ENCODE measurements at regions not wholly inside any gene's neighbourhood (a gene's known extent, or its start where the extent isn't known, plus 50 kb on each side); places are given as distances from the start of the nearest gene placed in this dataset.

- TF ChIP-seq HDAC6 (IDR thresholded peaks at IDR 0.05; ENCODE audit: unreplicated experiment) (no peak), TAF1 (IDR thresholded peaks at IDR 0.05; ENCODE audit: borderline replicate concordance, low read depth, low read length) (no peak), POLR2A (IDR thresholded peaks at IDR 0.05; ENCODE audit: low read depth, low read length) (no peak), REST (IDR thresholded peaks at IDR 0.05; ENCODE audit: low read depth, low read length) (no peak), SREBF2 (IDR thresholded peaks at IDR 0.05; ENCODE audit: low read length) (no peak), ESRRA (IDR thresholded peaks at IDR 0.05; ENCODE audit: low read length) (no peak), CHD2 (IDR thresholded peaks at IDR 0.05; ENCODE audit: borderline replicate concordance, low read depth, low read length) (no peak), YY1 (IDR thresholded peaks at IDR 0.05; ENCODE audit: low read depth, low read length) (no peak), RAD21 (IDR thresholded peaks at IDR 0.05; ENCODE audit: insufficient read depth, low read depth, low read length) (no peak), EZH2 (IDR thresholded peaks at IDR 0.05; ENCODE audit: borderline replicate concordance, control insufficient read depth, low read depth, low read length) (no peak), NRF1 (conservative IDR thresholded peaks at IDR 0.05; ENCODE audit: low read depth, low read length) (no peak), POLR2AphosphoS5 (IDR thresholded peaks at IDR 0.05; ENCODE audit: low read length) (no peak)
- TF ChIP-seq, protein P1, sequence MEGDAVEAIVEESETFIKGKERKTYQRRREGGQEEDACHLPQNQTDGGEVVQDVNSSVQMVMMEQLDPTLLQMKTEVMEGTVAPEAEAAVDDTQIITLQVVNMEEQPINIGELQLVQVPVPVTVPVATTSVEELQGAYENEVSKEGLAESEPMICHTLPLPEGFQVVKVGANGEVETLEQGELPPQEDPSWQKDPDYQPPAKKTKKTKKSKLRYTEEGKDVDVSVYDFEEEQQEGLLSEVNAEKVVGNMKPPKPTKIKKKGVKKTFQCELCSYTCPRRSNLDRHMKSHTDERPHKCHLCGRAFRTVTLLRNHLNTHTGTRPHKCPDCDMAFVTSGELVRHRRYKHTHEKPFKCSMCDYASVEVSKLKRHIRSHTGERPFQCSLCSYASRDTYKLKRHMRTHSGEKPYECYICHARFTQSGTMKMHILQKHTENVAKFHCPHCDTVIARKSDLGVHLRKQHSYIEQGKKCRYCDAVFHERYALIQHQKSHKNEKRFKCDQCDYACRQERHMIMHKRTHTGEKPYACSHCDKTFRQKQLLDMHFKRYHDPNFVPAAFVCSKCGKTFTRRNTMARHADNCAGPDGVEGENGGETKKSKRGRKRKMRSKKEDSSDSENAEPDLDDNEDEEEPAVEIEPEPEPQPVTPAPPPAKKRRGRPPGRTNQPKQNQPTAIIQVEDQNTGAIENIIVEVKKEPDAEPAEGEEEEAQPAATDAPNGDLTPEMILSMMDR (IDR thresholded peaks at IDR 0.05 in 2 of 3, conservative IDR thresholded peaks at IDR 0.05 in 1 of 3; ENCODE audit: control insufficient read depth in 2 of 3, extremely low read depth in 1 of 3, insufficient read depth in 1 of 3, low read depth in 3 of 3, low read length in 3 of 3): no peak
Observed at GRCh38 chrX:40473460-40474204, 107.1 kb upstream of the ATP6AP2 start.
